Superior temporal gyrus (tissue), 1 donor: ENCODE measurements at regions not wholly inside any gene's neighbourhood (a gene's known extent, or its start where the extent isn't known, plus 50 kb on each side); places are given as distances from the start of the nearest gene placed in this dataset.
A peak's percentile ranks its signal among the peaks of the same experiment; 100 is the strongest.
"Not testable (repeated sequence)": the region's sequence is repeated elsewhere in the genome, so short reads cannot be mapped to it uniquely, and the experiment has no call there.

Source experiments
- DNase-seq: peaks from one replicate; pipeline ENCODE4 v3.0.0-alpha.2; 2016; ENCODE audit errors: extremely low spot score

- no peak for DNase-seq
These were observed 271.3 kb upstream of the B3GALT2 start for GRCh38 chr1:193457676-193458075.

GRCh38 chr1:193456811-193457280 lies 270.4 kb upstream of the B3GALT2 start:
- no peak for DNase-seq

- DNase-seq: no peak
These were observed 265.2 kb upstream of the B3GALT2 start for GRCh38 chr1:193451606-193452005.

GRCh38 chr1:193451001-193451400 lies 264.6 kb upstream of the B3GALT2 start:
- DNase-seq: no peak

- DNase-seq: no peak
These were observed 262.5 kb upstream of the B3GALT2 start for GRCh38 chr1:193448682-193449461.

- no peak for DNase-seq
These were observed 257.5 kb upstream of the B3GALT2 start for GRCh38 chr1:193443886-193444285.

- no peak for DNase-seq
These were observed 252.4 kb upstream of the B3GALT2 start for GRCh38 chr1:193438771-193439170.

GRCh38 chr1:193438312-193438711 lies 251.9 kb upstream of the B3GALT2 start:
- DNase-seq: no peak

GRCh38 chr1:193437785-193438184 lies 251.4 kb upstream of the B3GALT2 start:
- DNase-seq: no peak

- not testable (repeated sequence) for DNase-seq
These were observed 250.9 kb upstream of the B3GALT2 start for GRCh38 chr1:193437333-193437732.

GRCh38 chr1:193435781-193436180 lies 249.4 kb upstream of the B3GALT2 start:
- no peak for DNase-seq

- no peak for DNase-seq
These were observed 247.9 kb upstream of the B3GALT2 start for GRCh38 chr1:193434319-193434718.

- no peak for DNase-seq
These were observed 247.2 kb upstream of the B3GALT2 start for GRCh38 chr1:193433599-193433998.

GRCh38 chr1:193432979-193433587 lies 246.7 kb upstream of the B3GALT2 start:
- DNase-seq: no peak

GRCh38 chr1:193431265-193431977 lies 245.0 kb upstream of the B3GALT2 start:
- DNase-seq: no peak

GRCh38 chr1:193427524-193427923 lies 241.1 kb upstream of the B3GALT2 start:
- DNase-seq: no peak

- no peak for DNase-seq
These were observed 239.6 kb upstream of the B3GALT2 start for GRCh38 chr1:193426061-193426460.

GRCh38 chr1:193421487-193421886 lies 235.1 kb upstream of the B3GALT2 start:
- DNase-seq: no peak

- no peak for DNase-seq
These were observed 232.9 kb upstream of the B3GALT2 start for GRCh38 chr1:193419295-193419694.

- DNase-seq: no peak
These were observed 232.3 kb upstream of the B3GALT2 start for GRCh38 chr1:193418745-193419058.

GRCh38 chr1:193417945-193418744 lies 231.7 kb upstream of the B3GALT2 start:
- DNase-seq: peak; percentile 24

GRCh38 chr1:193417403-193417802 lies 231.0 kb upstream of the B3GALT2 start:
- no peak for DNase-seq
